ENCODE measurements at regions not wholly inside any gene's neighbourhood (a gene's known extent, or its start where the extent isn't known, plus 50 kb on each side); places are given as distances from the start of the nearest gene placed in this dataset.

GRCh38 chr16:25568991-25569390, 122.8 kb upstream of the HS3ST4 start:
- no peak overlapping the region for H3K9ac ChIP-seq (ENCODE audit: control insufficient read depth, extremely low read depth, insufficient read depth, low read length)
- dilution Hi-C loops (cut with MboI; ENCODE audit: extremely low pct_ligation_motif_present, low sequenced_read_pairs) = no loop called here

GRCh38 chr16:25566183-25566582, 125.6 kb upstream of the HS3ST4 start:
- DNase-seq (ENCODE audit: low read depth, low spot score) = no peak
- no peak for TF ChIP-seq CTCF (optimal IDR thresholded peaks at IDR 0.05 in 1 of 3, IDR thresholded peaks at IDR 0.05 in 1 of 3, conservative IDR thresholded peaks at IDR 0.05 in 1 of 3; ENCODE audit: extremely low read depth in 1 of 3, insufficient read depth in 2 of 3, low read length in 3 of 3)
- no peak for TF ChIP-seq EZH2 (IDR thresholded peaks at IDR 0.05; ENCODE audit: low read length)
- Histone ChIP-seq H3K27ac (ENCODE audit: control insufficient read depth, insufficient read depth, low read length) (no peak overlapping the region), H3K27me3 (ENCODE audit: control insufficient read depth, extremely low read depth, insufficient read depth, low read length) (no peaks in the 10 kb centered on the region), H3K4me2 (ENCODE audit: control insufficient read depth, extremely low read depth, insufficient read depth, low read depth, low read length) (no peak overlapping the region), H4K20me1 (ENCODE audit: control insufficient read depth, extremely low read depth, insufficient read depth, low read length) (no peaks in the 10 kb centered on the region), H3K4me3 (ENCODE audit: control insufficient read depth in 2 of 3, extremely low read depth in 1 of 3, insufficient read depth in 2 of 3, low read depth in 1 of 3, low read length in 3 of 3) (no peak overlapping the region), H3K36me3 (ENCODE audit: control insufficient read depth in 2 of 2, extremely low read depth in 1 of 2, insufficient read depth in 2 of 2, low read length in 2 of 2) (no peaks in the 10 kb centered on the region), H2AFZ (ENCODE audit: control insufficient read depth, low read length) (no peak overlapping the region), H3K9me1 (ENCODE audit: control insufficient read depth, extremely low read depth, insufficient read depth, low read length) (no peaks in the 10 kb centered on the region), H3K79me2 (ENCODE audit: control insufficient read depth, insufficient read depth, low read length) (no peaks in the 10 kb centered on the region), H3K4me1 (ENCODE audit: control insufficient read depth, extremely low read depth, insufficient read depth, low read length) (peaks cover 16% of the 10 kb centered on the region), H3K9me3 (ENCODE audit: control insufficient read depth, low read depth, low read length) (no peaks in the 10 kb centered on the region), H3K9ac (ENCODE audit: control insufficient read depth, extremely low read depth, insufficient read depth, low read length) (no peak overlapping the region)
- dilution Hi-C loops (cut with MboI; ENCODE audit: extremely low pct_ligation_motif_present, low sequenced_read_pairs) = no loop called here
- no peak for FAIRE-seq

More at GRCh38 chr16:25568991-25569390, 122.8 kb upstream of the HS3ST4 start:
- no peak for TF ChIP-seq EZH2 (IDR thresholded peaks at IDR 0.05; ENCODE audit: low read length)
- TF ChIP-seq CTCF (optimal IDR thresholded peaks at IDR 0.05 in 1 of 3, IDR thresholded peaks at IDR 0.05 in 1 of 3, conservative IDR thresholded peaks at IDR 0.05 in 1 of 3; ENCODE audit: extremely low read depth in 1 of 3, insufficient read depth in 2 of 3, low read length in 3 of 3) = no peak
- H3K4me2 ChIP-seq (ENCODE audit: control insufficient read depth, extremely low read depth, insufficient read depth, low read depth, low read length) = peak overlapping the region; percentile 35
- no peaks in the 10 kb centered on the region for H3K9me1 ChIP-seq (ENCODE audit: control insufficient read depth, extremely low read depth, insufficient read depth, low read length)
- no peaks in the 10 kb centered on the region for H3K27me3 ChIP-seq (ENCODE audit: control insufficient read depth, extremely low read depth, insufficient read depth, low read length)
- H3K4me3 ChIP-seq (ENCODE audit: control insufficient read depth in 2 of 3, extremely low read depth in 1 of 3, insufficient read depth in 2 of 3, low read depth in 1 of 3, low read length in 3 of 3) = no peak overlapping the region
- H4K20me1 ChIP-seq (ENCODE audit: control insufficient read depth, extremely low read depth, insufficient read depth, low read length) = no peaks in the 10 kb centered on the region
- no peak overlapping the region for H2AFZ ChIP-seq (ENCODE audit: control insufficient read depth, low read length)
- no peaks in the 10 kb centered on the region for H3K36me3 ChIP-seq (ENCODE audit: control insufficient read depth in 2 of 2, extremely low read depth in 1 of 2, insufficient read depth in 2 of 2, low read length in 2 of 2)
- H3K9me3 ChIP-seq (ENCODE audit: control insufficient read depth, low read depth, low read length) = no peaks in the 10 kb centered on the region
- peaks cover 16% of the 10 kb centered on the region for H3K4me1 ChIP-seq (ENCODE audit: control insufficient read depth, extremely low read depth, insufficient read depth, low read length)
- FAIRE-seq (peak; percentile 84), DNase-seq (ENCODE audit: low read depth, low spot score) (peak; percentile 59)
- no peak overlapping the region for H3K27ac ChIP-seq (ENCODE audit: control insufficient read depth, insufficient read depth, low read length)
- no peaks in the 10 kb centered on the region for H3K79me2 ChIP-seq (ENCODE audit: control insufficient read depth, insufficient read depth, low read length)

Data from keratinocyte (primary cell).